CD4-positive, alpha-beta T cell treated with Interleukin-10 for 1 hour (primary cell): ENCODE measurements at regions not wholly inside any gene's neighbourhood (a gene's known extent, or its start where the extent isn't known, plus 50 kb on each side); places are given as distances from the start of the nearest gene placed in this dataset.
"Not testable (repeated sequence)": the region's sequence is repeated elsewhere in the genome, so short reads cannot be mapped to it uniquely, and the experiment has no call there.

Experiments
- DNase-seq: peaks from one replicate; pipeline ENCODE4 v3.0.0-alpha.2; 2020

DNA sequence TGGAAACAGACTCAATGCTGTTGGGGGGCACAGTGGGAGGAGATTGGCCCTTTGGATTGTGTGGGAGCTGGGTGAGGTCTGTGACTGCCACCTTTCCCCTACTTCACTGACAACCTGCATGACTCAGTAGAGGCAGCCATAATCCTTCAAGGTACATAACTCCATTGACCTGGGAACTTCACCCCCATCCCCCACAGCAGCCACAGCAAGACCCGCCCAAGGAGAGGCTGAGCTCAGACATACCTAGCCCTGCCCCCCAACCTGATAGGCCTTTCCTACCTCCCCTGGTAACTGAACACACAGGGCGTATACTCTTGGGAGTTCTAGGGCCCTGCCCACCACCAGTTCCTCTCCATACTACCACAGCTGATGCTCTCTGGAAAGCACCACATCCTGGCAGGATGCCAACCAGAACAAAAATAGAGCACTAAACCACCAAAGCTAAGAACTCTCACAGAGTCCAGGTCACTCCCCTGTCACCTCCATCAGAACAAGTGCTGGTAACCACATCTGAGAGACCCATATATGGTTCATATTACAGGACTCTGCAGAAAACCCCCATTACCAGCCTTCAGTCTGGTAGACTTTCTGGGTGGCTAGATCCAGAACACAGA, 703.9 kb downstream of the FSCB start:
- DNase-seq = no peak

DNA sequence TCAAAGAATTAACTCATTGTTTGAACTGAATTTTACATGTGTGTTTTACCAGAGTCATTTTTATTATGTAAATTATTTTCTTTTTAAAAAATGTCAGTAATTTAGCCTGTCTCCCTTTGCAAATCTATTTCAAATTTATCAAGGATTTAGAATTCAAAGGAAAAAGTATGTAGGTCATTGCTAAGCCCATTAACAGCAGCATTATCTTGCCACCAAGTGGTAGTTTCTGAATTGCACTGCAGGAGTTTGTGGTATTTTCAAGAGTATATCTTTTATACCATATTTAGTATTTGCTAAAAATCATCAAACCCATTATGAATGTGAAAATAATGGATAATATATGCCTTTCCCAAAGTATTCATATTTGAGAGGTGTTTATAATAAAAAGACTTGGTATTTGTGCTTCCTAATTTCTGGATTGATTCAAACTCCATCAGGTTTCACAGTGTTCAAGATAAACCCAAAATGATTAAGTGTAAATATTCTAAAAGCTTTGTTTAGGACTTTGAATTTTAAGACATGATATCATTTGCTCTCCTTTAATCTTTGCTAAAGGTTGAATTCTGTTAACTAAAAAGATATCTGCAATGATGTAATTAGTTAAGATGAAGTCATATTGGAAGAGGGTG, 711.4 kb downstream of the FSCB start:
- DNase-seq = no peak

- no peak for DNase-seq
Observed at GRCh38 chr14:43793579-43793978, 713.5 kb downstream of the FSCB start.

DNA sequence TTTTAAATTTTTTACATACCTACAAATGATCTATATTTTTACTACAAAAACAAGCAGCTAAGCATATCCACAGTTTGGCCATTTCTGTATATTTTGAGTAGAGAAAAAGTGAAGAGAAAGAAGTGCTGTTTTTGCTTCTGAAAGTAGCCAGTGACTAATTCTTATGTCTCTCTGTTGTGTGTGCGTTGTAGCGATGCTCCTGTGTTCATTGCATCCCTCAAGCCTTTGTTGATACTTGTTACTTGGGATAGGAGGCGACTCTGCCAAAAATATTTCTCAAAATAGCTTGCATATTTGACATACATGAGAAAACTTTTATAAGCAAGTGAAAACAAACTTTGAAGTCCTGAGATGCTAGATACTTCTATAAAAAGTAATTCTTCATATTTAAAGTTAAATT, 714.1 kb downstream of the FSCB start:
- DNase-seq = no peak

DNA sequence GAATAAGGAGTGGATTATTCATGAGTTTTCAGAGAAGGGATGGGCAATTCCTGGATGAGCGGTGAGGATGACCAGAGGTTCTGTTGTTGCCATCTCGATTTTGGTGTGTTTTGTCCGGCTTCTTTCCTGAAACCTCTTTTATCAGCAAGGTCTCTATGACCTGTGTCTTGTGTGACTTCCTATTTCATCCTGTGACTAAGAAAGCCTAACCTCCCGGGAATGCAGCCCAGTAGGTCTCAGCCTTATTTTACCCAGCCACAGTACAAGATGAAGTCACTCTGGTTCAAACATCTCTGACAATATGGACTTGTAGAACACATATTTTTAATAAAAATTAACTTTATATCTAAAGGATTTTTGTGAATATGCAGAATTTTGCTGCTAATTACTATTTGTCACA, 716.4 kb downstream of the FSCB start:
- no peak for DNase-seq

- no peak for DNase-seq
Observed at GRCh38 chr14:43789458-43789857, 717.6 kb downstream of the FSCB start.

GRCh38 chr14:43786066-43786762, 720.9 kb downstream of the FSCB start:
- DNase-seq = no peak

GRCh38 chr14:43784432-43784831, 722.7 kb downstream of the FSCB start:
- not testable (repeated sequence) for DNase-seq

DNA sequence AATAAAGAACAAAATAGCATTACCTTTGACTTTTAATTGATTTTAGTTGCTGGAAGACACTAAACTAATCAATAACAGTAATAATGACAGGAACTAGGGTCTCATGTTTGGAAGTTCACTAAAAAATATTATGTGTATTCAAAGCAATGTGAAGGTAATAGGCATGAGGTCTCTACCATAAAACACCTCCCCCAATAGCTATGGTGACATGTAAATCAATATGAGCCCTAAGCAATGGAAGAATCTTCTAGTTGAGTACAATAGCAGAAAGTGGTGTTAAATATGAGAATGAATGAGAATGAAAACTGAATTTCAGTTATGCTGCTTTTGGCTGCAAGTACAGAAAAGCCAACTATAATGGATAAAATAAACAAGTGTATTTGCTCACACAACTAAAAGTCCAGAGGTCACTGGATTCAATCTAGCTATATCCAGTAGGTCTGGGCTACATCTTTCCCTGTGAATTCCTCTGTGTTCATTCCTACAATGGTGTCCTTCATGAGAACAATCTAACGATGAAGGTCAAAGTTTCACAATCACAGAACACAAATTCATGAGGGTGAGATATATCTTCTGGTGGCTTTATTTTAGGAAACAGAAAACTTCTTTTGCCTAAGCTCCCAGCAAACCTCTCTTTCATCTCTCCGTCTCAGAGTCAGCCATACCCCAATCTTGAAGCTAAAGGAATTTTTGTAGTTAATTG, 728.0 kb downstream of the FSCB start:
- DNase-seq = no peak

GRCh38 chr14:43778570-43778936, 728.5 kb downstream of the FSCB start:
- no peak for DNase-seq

GRCh38 chr14:43765474-43765873, 741.6 kb downstream of the FSCB start:
- no peak for DNase-seq

DNA sequence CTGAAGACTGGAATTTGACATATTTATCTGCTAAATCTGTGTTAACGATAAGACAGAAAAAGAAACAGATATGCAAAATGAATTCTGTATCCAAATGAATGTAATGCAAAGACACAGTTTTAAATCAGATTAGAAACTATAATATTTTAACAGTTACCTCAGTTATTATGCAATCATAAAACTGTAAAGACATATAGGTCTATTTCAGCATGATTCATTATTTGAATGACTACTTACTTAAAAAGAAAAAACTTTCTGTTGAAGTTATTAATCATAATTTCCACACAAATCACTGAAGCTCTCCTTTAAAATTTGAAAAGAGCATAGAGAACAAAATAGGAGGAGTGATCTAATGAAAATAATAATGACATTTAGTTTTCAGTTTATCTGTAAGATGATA, 742.6 kb downstream of the FSCB start:
- DNase-seq = no peak

DNA sequence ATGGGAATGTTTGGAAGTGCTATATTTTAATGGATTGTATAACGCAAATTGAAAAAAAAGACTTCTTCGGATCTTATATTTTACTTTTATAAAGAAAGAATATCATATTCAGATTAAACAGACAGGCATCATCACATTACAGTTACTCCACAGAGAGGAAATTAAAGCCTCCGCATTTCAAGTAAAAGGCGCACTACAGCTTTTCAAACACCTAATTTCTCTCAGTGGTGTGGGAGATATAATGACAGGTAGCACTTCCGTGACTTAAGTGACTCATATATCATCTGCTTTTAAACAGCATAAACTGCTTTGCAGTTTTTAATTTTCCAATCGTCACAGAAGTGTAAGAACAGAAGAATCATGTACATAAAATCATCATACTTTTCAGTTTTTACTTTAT, 751.4 kb downstream of the FSCB start:
- DNase-seq = no peak

- DNase-seq = no peak
Observed at GRCh38 chr14:43754838-43755237, 752.2 kb downstream of the FSCB start.

DNA sequence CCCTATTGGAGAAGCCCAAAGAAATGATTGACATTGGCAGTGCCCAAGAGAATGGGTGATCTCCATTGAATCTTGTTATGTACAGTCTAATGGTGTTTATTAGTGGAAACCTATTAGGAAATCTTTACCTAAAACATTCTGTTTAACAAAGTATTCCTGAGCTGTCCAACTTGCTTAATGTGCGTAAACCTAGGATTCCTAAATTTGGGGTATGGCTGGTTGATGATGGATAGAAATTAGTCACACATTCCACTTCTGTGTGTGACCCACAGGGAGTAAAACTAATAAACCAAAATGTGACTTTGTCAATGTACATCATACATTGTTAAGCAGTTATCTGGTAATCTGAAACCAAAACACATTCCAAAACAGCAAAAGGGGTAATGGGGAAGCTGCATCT, 761.3 kb downstream of the FSCB start:
- DNase-seq = no peak

DNA sequence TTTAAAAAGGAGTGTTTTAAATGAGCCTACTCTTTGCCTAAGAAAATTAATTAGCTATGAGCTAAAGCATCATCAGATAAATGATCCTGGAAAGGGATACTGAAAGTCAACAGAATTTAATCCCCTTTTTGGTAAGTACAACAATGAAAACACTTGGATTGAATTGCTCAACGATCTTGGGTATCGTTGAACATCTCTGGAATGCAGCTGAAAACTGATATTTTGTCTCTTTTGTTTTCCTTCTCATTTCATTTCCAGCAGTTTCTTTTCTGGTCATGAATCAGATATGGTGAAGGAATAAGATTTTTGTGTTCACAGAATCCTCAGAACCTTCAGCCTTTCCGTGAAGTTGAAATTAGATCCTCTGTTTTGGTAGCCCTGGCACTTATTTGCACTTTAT, 771.2 kb downstream of the FSCB start:
- DNase-seq = no peak

GRCh38 chr14:43729143-43729542, 777.9 kb downstream of the FSCB start:
- no peak for DNase-seq

DNA sequence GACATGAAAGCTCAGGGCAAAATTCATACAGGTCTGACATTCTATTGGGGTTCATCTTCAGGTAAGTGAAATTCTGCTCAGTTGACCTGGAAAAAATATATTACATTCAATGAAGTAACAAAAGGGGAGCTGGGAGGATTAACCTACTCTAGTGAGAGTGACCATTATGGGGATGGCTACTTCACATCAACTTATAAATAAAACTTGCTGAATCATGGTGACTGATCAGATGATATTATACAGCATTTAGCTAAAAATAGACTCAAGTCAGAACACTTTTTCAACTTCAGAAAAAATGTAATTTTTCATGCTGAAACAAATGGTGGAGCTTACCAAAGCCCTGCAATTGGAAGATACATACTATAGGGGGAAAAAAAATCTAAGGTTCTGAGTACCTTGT, 800.2 kb downstream of the FSCB start:
- no peak for DNase-seq

- DNase-seq = not testable (repeated sequence)
Observed at GRCh38 chr14:43698561-43699284, 808.4 kb downstream of the FSCB start.

DNA sequence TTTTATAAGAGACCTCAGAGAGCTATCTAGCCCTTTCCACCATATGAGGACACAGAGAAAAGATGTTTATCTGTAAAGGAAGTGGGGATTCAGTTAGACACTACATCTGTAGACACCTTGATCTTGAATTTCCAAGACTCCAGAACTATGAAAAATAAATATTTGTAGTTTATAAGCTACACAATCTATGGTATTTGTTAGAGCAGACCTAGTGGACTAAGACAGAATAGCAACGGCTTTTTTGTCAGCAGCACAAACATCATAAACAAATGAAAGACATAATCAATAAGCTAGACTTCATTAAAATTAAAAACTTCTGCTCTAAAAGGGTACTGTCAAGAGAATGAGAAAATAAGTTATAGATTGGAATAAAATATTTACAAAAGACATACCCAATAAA, 810.1 kb downstream of the FSCB start:
- no peak for DNase-seq

GRCh38 chr14:43692706-43693105, 814.4 kb downstream of the FSCB start:
- DNase-seq = no peak

DNA sequence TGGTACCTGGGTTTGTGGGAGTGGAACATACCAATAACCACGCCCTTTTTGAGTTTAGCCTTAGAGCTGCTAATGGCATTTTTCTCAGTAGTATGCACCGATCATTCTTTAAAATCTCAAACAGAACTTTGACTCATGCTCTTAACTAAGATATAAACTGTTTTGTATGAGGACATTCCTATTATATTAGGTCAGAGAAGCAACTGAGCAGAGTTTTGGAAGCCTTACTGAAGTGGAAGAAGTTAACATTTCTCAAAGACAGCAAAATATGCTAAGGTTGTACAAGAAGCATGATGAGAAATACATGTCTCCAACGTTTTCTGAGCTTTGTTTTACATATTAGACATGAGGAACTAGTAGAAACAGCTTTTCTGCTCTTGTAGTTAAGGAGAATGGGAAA, 819.2 kb downstream of the FSCB start:
- DNase-seq = no peak

- no peak for DNase-seq
Observed at GRCh38 chr14:43677581-43677980, 829.5 kb downstream of the FSCB start.
